SU-DHL-6 (cell line): ENCODE measurements at regions not wholly inside any gene's neighbourhood (a gene's known extent, or its start where the extent isn't known, plus 50 kb on each side); places are given as distances from the start of the nearest gene placed in this dataset.

Source experiments
- H2AFZ ChIP-seq: fragments of 200-600 bp; sonication (generic); 2 replicates; pipeline ENCODE4 v1.6.1; 2014; ENCODE audit warnings: low read depth, mild to moderate bottlenecking, moderate library complexity, mixed read lengths, antibody characterized with exemption, low read length; ENCODE audit not compliant: severe bottlenecking
- H3F3A ChIP-seq: fragments of 200-600 bp; shearing (Covaris generic); 2 replicates; pipeline ENCODE4 v1.6.0; 2016; ENCODE audit warnings: antibody characterized with exemption, mild to moderate bottlenecking; ENCODE audit not compliant: insufficient read depth
- H3K27ac ChIP-seq: fragments of 200-600 bp; sonication (generic); 2 replicates; pipeline ENCODE4 v1.5.1; 2016; ENCODE audit warnings: low read depth, mild to moderate bottlenecking, low read length, moderate library complexity, mixed read lengths
- H3K27me3 ChIP-seq: fragments of 200-600 bp; sonication (generic), shearing (Covaris generic); 2 replicates; pipeline ENCODE4 v1.6.0; 2014; ENCODE audit warnings: mild to moderate bottlenecking, low read length
- H3K36me3 ChIP-seq: fragments of 200-600 bp; sonication (generic); 2 replicates; pipeline ENCODE4 v1.6.1; 2014; ENCODE audit warnings: mild to moderate bottlenecking, low read length, mixed read lengths
- H3K4me2 ChIP-seq: fragments of 300-600, 200-600 bp; shearing (Covaris generic), sonication (generic); 2 replicates; pipeline ENCODE4 v1.6.0; 2014; ENCODE audit warnings: low read length, low read depth, mild to moderate bottlenecking; ENCODE audit not compliant: poor library complexity, severe bottlenecking
- H3K4me3 ChIP-seq: fragments of 200-600 bp; sonication (generic); 2 replicates; pipeline ENCODE4 v1.5.1; 2014; ENCODE audit warnings: antibody characterized with exemption, low read length, mild to moderate bottlenecking, mixed read lengths; ENCODE audit not compliant: insufficient read depth, poor library complexity, severe bottlenecking
- H3K79me2 ChIP-seq: fragments of 200-600 bp; sonication (generic); 2 replicates; pipeline ENCODE4 v1.6.1; 2014; ENCODE audit warnings: mild to moderate bottlenecking, low read length, moderate library complexity; ENCODE audit not compliant: insufficient read depth
- H3K9ac ChIP-seq: fragments of 200-600 bp; sonication (generic); 2 replicates; pipeline ENCODE4 v1.7.0; 2014; ENCODE audit warnings: mild to moderate bottlenecking, low read length
- H3K9me2 ChIP-seq: fragments of 200-600 bp; sonication (generic); replicated peaks from 2 replicates; pipeline ENCODE4 v1.6.1; 2014; ENCODE audit warnings: low read length; ENCODE audit not compliant: insufficient read depth
- H3K9me3 ChIP-seq: fragments of 200-600 bp; sonication (generic); 2 replicates; pipeline ENCODE4 v1.6.1; 2014; ENCODE audit warnings: low read length, mixed read lengths; ENCODE audit not compliant: insufficient read depth
- H4K20me1 ChIP-seq: fragments of 200-600 bp; sonication (generic); 2 replicates; pipeline ENCODE4 v1.6.1; 2014; ENCODE audit warnings: low read depth, mild to moderate bottlenecking, antibody characterized with exemption, low read length, moderate library complexity, mixed read lengths
- EZH2phosphoT487 ChIP-seq: fragments of 200-600 bp; sonication (generic), shearing (Covaris generic); conservative IDR thresholded peaks from 2 replicates; pipeline ENCODE4 v1.6.1; 2018; ENCODE audit warnings: mild to moderate bottlenecking, antibody characterized with exemption, low read length, moderate library complexity, mixed read lengths
- TF ChIP-seq, protein P1 (sequence below): fragments of 200-600 bp; sonication (generic); IDR thresholded peaks from one replicate; pipeline ENCODE4 v1.5.1; 2017; ENCODE audit warnings: antibody characterized with exemption, mild to moderate bottlenecking, low read length, moderate library complexity; ENCODE audit not compliant: insufficient read depth, poor library complexity, severe bottlenecking

- Histone ChIP-seq H3K4me3 (no peak overlapping the region), H3K27ac (no peak overlapping the region), H3K9ac (no peak overlapping the region), H3K9me2 (no peaks in the 10 kb centered on the region), H3K36me3 (no peaks in the 10 kb centered on the region), H2AFZ (no peak overlapping the region), H3K4me2 (no peak overlapping the region), H3K27me3 (no peaks in the 10 kb centered on the region), H4K20me1 (no peaks in the 10 kb centered on the region), H3K79me2 (no peaks in the 10 kb centered on the region), H3F3A (no peaks in the 10 kb centered on the region), H3K9me3 (no peaks in the 10 kb centered on the region)
- TF ChIP-seq EZH2phosphoT487: no peak
- TF ChIP-seq, protein P1, sequence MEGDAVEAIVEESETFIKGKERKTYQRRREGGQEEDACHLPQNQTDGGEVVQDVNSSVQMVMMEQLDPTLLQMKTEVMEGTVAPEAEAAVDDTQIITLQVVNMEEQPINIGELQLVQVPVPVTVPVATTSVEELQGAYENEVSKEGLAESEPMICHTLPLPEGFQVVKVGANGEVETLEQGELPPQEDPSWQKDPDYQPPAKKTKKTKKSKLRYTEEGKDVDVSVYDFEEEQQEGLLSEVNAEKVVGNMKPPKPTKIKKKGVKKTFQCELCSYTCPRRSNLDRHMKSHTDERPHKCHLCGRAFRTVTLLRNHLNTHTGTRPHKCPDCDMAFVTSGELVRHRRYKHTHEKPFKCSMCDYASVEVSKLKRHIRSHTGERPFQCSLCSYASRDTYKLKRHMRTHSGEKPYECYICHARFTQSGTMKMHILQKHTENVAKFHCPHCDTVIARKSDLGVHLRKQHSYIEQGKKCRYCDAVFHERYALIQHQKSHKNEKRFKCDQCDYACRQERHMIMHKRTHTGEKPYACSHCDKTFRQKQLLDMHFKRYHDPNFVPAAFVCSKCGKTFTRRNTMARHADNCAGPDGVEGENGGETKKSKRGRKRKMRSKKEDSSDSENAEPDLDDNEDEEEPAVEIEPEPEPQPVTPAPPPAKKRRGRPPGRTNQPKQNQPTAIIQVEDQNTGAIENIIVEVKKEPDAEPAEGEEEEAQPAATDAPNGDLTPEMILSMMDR: no peak
These were observed 225.0 kb upstream of the TENT5A start for GRCh38 chr6:81977486-81977885.

- no peaks in the 10 kb centered on the region for H3F3A ChIP-seq
- H3K4me3 ChIP-seq: no peak overlapping the region
- H3K27ac ChIP-seq: no peak overlapping the region
- no peak overlapping the region for H3K4me2 ChIP-seq
- H3K9me3 ChIP-seq: no peaks in the 10 kb centered on the region
- no peak for TF ChIP-seq EZH2phosphoT487
- TF ChIP-seq, protein P1: no peak
- no peaks in the 10 kb centered on the region for H3K79me2 ChIP-seq
- H3K9me2 ChIP-seq: no peaks in the 10 kb centered on the region
- no peaks in the 10 kb centered on the region for H3K27me3 ChIP-seq
- H2AFZ ChIP-seq: no peak overlapping the region
- no peak overlapping the region for H3K9ac ChIP-seq
- H4K20me1 ChIP-seq: no peaks in the 10 kb centered on the region
- no peaks in the 10 kb centered on the region for H3K36me3 ChIP-seq
These were observed 217.3 kb upstream of the TENT5A start for GRCh38 chr6:81969814-81970213.

DNA sequence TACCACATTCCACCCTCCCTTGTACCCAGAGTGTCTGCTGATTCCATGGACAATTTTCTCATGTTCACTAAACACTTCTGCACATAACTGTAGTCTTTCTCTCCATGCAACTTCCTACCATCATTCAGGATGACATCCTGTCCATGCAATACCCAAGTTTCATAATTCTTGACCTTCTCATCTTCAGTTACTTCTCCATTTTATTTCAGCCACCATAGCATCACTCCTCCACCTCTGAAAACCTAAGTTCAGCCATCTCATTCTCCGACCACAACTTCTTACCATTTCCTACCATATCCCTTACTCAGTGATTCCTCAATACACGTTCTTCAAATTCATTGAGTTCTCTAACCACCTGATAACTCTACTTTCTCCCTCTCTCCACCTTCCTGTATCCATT is 216.5 kb upstream of the TENT5A start:
- Histone ChIP-seq H3K4me2 (no peak overlapping the region), H3K27me3 (no peaks in the 10 kb centered on the region), H3K9ac (no peak overlapping the region), H3F3A (no peaks in the 10 kb centered on the region), H3K9me2 (no peaks in the 10 kb centered on the region), H3K79me2 (no peaks in the 10 kb centered on the region), H3K36me3 (no peaks in the 10 kb centered on the region), H3K4me3 (no peak overlapping the region), H3K27ac (no peak overlapping the region), H4K20me1 (no peaks in the 10 kb centered on the region), H3K9me3 (no peaks in the 10 kb centered on the region), H2AFZ (no peak overlapping the region)
- TF ChIP-seq, protein P1: no peak
- no peak for TF ChIP-seq EZH2phosphoT487

DNA sequence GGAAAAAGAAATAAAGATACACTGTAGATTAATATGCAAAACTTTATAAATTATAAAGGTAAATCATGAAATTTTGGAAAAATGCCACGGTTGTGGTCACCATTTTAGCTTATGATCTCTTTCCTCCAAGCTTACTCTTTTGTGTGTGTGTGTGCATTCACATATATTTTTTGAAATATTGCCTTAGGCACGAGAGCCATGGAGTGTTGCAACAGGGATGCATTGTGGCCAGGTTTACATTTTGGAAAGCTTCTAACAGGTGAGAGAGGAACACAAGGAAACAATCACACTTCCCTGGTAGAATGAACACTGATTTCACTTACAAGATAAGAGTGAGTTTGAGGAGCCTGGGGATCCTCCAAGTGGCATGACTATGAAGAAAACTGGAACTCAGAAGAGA is 214.5 kb upstream of the TENT5A start:
- Histone ChIP-seq H3K4me2 (no peak overlapping the region), H3K79me2 (no peaks in the 10 kb centered on the region), H4K20me1 (no peaks in the 10 kb centered on the region), H3K9me3 (no peaks in the 10 kb centered on the region), H2AFZ (no peak overlapping the region), H3K36me3 (no peaks in the 10 kb centered on the region), H3K4me3 (no peak overlapping the region), H3K27ac (no peak overlapping the region), H3F3A (no peaks in the 10 kb centered on the region), H3K9ac (no peak overlapping the region), H3K9me2 (no peaks in the 10 kb centered on the region), H3K27me3 (no peaks in the 10 kb centered on the region)
- TF ChIP-seq, protein P1: no peak
- no peak for TF ChIP-seq EZH2phosphoT487
